Fibroblast of lung (primary cell): ENCODE measurements at regions not wholly inside any gene's neighbourhood (a gene's known extent, or its start where the extent isn't known, plus 50 kb on each side); places are given as distances from the start of the nearest gene placed in this dataset.

Experiments
- DNase-seq, 2 donors: peaks; one replicate each; pipeline versions ENCODE4 v3.0.0 to v3.0.0-alpha.2; 2010; ENCODE audit warnings: low read depth in 2 of 2
- H2AFZ ChIP-seq: 2 replicates; pipeline ENCODE4 v1.5.1; 2012; ENCODE audit warnings: low read length, control low read depth, inconsistent platforms
- H3K27ac ChIP-seq: 2 replicates; pipeline ENCODE4 v1.5.1; 2011; ENCODE audit warnings: low read length, control low read depth; ENCODE audit not compliant: insufficient read depth
- H3K27me3 ChIP-seq: 2 replicates; pipeline ENCODE4 v1.5.1; 2011; ENCODE audit warnings: mild to moderate bottlenecking, low read length; ENCODE audit not compliant: control insufficient read depth, insufficient read depth
- H3K36me3 ChIP-seq: 2 replicates; pipeline ENCODE4 v1.5.1; 2011; ENCODE audit warnings: low read length; ENCODE audit not compliant: control insufficient read depth, insufficient read depth
- H3K4me1 ChIP-seq: 2 replicates; pipeline ENCODE4 v1.5.1; 2011; ENCODE audit warnings: low read length; ENCODE audit not compliant: control insufficient read depth, insufficient read depth; ENCODE audit errors: extremely low read depth
- H3K4me2 ChIP-seq: 2 replicates; pipeline ENCODE4 v1.5.1; 2011; ENCODE audit warnings: low read length, control low read depth; ENCODE audit not compliant: insufficient read depth; ENCODE audit errors: extremely low read depth
- H3K4me3 ChIP-seq, 4 experiments: fragments of 200-600 bp in 1 of 4; sonication (generic) in 1 of 4; replicated peaks in 1 of 4; 2 replicates each; pipeline ENCODE4 v1.5.1; 2011 to 2016; ENCODE audit warnings: low read length in 4 of 4, low read depth in 3 of 4, mild to moderate bottlenecking in 3 of 4, control low read depth in 2 of 4, inconsistent platforms in 1 of 4, mixed read lengths in 1 of 4; ENCODE audit not compliant: insufficient read depth in 1 of 4; ENCODE audit errors: control extremely low read depth in 1 of 4
- H3K79me2 ChIP-seq: 2 replicates; pipeline ENCODE4 v1.5.1; 2012; ENCODE audit warnings: mild to moderate bottlenecking, low read length, inconsistent platforms; ENCODE audit not compliant: control insufficient read depth, insufficient read depth
- H3K9ac ChIP-seq: 2 replicates; pipeline ENCODE4 v1.5.1; 2011; ENCODE audit warnings: mild to moderate bottlenecking, low read length, control low read depth; ENCODE audit not compliant: insufficient read depth
- H3K9me3 ChIP-seq: 2 replicates; pipeline ENCODE4 v1.5.1; 2012; ENCODE audit warnings: low read depth, low read length; ENCODE audit not compliant: control insufficient read depth, insufficient read depth
- H4K20me1 ChIP-seq: 2 replicates; pipeline ENCODE4 v1.5.1; 2011; ENCODE audit warnings: low read length; ENCODE audit not compliant: control insufficient read depth, insufficient read depth; ENCODE audit errors: extremely low read depth
- EZH2 ChIP-seq: IDR thresholded peaks from 2 replicates; pipeline ENCODE4 v1.5.1; 2012; ENCODE audit warnings: low read length, control low read depth, mild to moderate bottlenecking; ENCODE audit errors: missing control alignments
- TF ChIP-seq, protein P1 (sequence below), 2 donors: IDR thresholded peaks in 1 of 2; conservative IDR thresholded peaks in 1 of 2; 1 replicate in 1 of 2; 2 replicates in 1 of 2; pipeline ENCODE4 v1.5.1; 2011 to 2012; ENCODE audit warnings: low read length in 2 of 2, control low read depth in 1 of 2, inconsistent platforms in 1 of 2, low read depth in 1 of 2, mild to moderate bottlenecking in 1 of 2

DNA sequence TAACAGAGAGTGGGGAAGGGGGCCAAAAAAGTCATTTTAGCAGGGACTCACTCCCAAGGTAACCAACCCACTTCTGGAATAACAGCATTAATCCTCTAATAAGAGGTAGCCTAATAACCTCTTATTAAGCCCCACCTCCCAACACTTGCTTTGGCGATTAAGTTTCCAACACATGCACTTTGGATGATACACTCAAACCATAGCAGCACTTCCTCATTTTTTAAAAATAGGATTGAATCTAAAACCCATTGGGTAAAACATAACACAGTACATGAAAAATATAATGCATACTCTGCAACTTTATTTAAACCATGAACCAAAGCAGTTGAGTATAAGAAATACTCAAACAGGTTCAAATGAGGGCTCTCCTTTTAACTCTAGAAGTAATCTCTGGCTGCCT is 318.3 kb downstream of the HACE1 start:
- TF ChIP-seq, protein P1, sequence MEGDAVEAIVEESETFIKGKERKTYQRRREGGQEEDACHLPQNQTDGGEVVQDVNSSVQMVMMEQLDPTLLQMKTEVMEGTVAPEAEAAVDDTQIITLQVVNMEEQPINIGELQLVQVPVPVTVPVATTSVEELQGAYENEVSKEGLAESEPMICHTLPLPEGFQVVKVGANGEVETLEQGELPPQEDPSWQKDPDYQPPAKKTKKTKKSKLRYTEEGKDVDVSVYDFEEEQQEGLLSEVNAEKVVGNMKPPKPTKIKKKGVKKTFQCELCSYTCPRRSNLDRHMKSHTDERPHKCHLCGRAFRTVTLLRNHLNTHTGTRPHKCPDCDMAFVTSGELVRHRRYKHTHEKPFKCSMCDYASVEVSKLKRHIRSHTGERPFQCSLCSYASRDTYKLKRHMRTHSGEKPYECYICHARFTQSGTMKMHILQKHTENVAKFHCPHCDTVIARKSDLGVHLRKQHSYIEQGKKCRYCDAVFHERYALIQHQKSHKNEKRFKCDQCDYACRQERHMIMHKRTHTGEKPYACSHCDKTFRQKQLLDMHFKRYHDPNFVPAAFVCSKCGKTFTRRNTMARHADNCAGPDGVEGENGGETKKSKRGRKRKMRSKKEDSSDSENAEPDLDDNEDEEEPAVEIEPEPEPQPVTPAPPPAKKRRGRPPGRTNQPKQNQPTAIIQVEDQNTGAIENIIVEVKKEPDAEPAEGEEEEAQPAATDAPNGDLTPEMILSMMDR (conservative IDR thresholded peaks at IDR 0.05 in 1 of 2, IDR thresholded peaks at IDR 0.05 in 1 of 2; ENCODE audit: low read depth in 1 of 2, low read length in 2 of 2): no peak
- no peak for TF ChIP-seq EZH2
- Histone ChIP-seq H3K9ac (no peak overlapping the region), H2AFZ (no peak overlapping the region)

DNA sequence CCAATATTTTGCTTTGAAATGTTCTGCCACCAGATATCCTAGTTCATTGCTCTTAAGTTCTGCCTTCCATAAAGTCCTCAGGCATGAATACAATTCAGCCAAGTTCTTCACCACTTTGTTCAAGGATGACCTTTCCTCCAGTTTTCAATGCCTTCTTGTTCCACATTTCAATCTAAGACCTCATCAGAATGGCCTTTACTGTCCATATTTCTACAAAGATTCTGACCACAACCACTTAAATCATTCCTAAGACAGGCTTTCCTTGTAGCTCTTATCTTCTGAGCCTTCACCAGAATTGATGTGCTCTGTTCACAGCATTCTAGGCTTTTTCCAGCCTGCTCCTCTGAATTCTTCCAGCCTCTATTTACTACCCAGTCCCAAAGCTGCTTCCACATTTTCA is 319.0 kb downstream of the HACE1 start:
- H3K4me2 ChIP-seq: no peak overlapping the region
- H3K27ac ChIP-seq: no peak overlapping the region
- no peak overlapping the region for H2AFZ ChIP-seq
- H3K36me3 ChIP-seq: no peaks in the 10 kb centered on the region
- H4K20me1 ChIP-seq: no peaks in the 10 kb centered on the region
- peak; percentile 43 to 90 for DNase-seq
- no peak for TF ChIP-seq EZH2
- TF ChIP-seq, protein P1 (conservative IDR thresholded peaks at IDR 0.05 in 1 of 2, IDR thresholded peaks at IDR 0.05 in 1 of 2; ENCODE audit: low read depth in 1 of 2, low read length in 2 of 2): no peak
- no peak overlapping the region for H3K4me3 ChIP-seq
- no peaks in the 10 kb centered on the region for H3K9me3 ChIP-seq
- no peaks in the 10 kb centered on the region for H3K4me1 ChIP-seq
- no peak overlapping the region for H3K9ac ChIP-seq
- H3K79me2 ChIP-seq: no peaks in the 10 kb centered on the region
- no peaks in the 10 kb centered on the region for H3K27me3 ChIP-seq

More for the DNA sequence above, 318.3 kb downstream of the HACE1 start:
- no peaks in the 10 kb centered on the region for H3K27me3 ChIP-seq
- no peaks in the 10 kb centered on the region for H3K36me3 ChIP-seq
- no peak overlapping the region for H3K4me3 ChIP-seq
- DNase-seq: no peak
- no peaks in the 10 kb centered on the region for H3K9me3 ChIP-seq
- no peaks in the 10 kb centered on the region for H3K4me1 ChIP-seq
- H3K4me2 ChIP-seq: no peak overlapping the region
- no peak overlapping the region for H3K27ac ChIP-seq
- H3K79me2 ChIP-seq: no peaks in the 10 kb centered on the region
- no peaks in the 10 kb centered on the region for H4K20me1 ChIP-seq

DNA sequence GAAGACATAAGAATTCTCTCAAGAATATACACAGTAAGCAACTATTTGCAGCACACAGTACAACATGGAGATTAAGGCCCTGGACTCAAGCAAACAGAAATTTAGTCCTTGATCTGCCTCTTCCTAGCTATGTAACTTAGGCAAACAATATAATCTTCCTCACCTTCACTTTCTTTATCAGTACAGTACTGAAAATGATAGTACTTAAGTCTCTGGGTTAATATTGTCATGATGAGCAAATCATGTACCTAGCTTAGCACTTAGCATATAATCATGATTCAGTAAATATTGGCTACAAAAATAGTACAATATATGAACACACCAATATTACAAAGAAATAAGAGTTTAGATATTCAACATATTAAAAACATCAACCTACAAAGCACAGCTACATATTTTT is 320.5 kb downstream of the HACE1 start:
- Histone ChIP-seq H3K79me2 (no peaks in the 10 kb centered on the region), H3K4me2 (no peak overlapping the region), H3K9me3 (no peaks in the 10 kb centered on the region), H2AFZ (no peak overlapping the region), H3K4me1 (no peaks in the 10 kb centered on the region), H3K27ac (no peak overlapping the region), H4K20me1 (no peaks in the 10 kb centered on the region), H3K9ac (no peak overlapping the region), H3K36me3 (no peaks in the 10 kb centered on the region), H3K4me3 (no peak overlapping the region), H3K27me3 (no peaks in the 10 kb centered on the region)
- DNase-seq: no peak
- TF ChIP-seq, protein P1 (conservative IDR thresholded peaks at IDR 0.05 in 1 of 2, IDR thresholded peaks at IDR 0.05 in 1 of 2; ENCODE audit: low read depth in 1 of 2, low read length in 2 of 2): no peak
- TF ChIP-seq EZH2: no peak
